Suppressor macrophage (primary cell): ENCODE measurements at regions not wholly inside any gene's neighbourhood (a gene's known extent, or its start where the extent isn't known, plus 50 kb on each side); places are given as distances from the start of the nearest gene placed in this dataset.
"Not testable (repeated sequence)": the region's sequence is repeated elsewhere in the genome, so short reads cannot be mapped to it uniquely, and the experiment has no call there.

Experiments used
- DNase-seq, 4 experiments: peaks; one replicate each; pipeline ENCODE4 v3.0.0-alpha.2; 2020 to 2022

DNA sequence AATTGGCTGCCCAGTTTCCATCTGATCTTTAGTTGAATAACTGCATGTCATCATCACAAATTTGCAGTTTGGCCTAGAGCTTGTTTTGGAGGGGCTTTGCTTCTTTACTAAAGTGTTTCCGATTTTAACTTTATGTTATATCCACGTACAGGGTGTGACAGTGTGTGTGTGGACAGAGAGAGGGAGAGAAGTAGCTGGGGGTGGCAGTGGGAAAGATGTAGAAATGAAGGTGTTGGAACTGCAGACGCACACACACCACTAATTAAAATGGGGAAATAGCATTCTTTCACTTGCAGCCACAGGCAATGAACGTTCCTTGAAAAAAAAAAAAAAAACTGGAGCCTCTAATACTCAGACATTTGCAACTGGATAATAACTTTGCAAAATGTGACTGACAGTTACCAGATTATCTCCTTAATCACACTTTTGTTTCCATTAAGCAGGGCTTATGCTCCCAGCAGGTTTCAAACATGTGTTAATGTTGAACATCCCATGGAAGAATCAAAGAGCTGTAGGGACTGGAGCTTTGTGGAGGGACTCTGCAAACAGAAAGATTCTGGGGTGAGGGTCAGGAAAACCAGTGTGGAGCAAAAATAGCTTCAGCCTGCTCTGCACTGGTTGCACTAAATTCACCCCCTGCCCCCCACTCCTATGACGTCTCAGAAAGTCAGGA, 238.1 kb upstream of the TENM4 start:
- no peak for DNase-seq

DNA sequence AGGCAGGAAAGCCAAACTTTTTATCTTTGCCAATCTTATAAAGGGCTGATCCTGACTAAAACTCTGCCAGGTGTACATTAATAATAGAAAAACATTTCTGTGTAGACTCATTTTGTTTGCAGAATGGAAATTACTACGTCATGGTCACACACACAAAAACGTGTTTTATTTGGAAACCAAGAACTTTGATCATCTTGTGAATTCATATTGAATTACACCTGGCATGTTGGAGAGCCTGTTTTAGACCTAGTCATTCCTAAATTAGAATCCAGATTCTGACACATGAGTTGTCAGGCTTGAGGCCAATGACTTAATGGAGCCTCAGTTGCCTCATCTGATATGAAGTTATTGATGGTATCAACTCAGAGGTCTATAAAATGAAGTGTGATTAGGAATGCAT, 235.6 kb upstream of the TENM4 start:
- DNase-seq = no peak

DNA sequence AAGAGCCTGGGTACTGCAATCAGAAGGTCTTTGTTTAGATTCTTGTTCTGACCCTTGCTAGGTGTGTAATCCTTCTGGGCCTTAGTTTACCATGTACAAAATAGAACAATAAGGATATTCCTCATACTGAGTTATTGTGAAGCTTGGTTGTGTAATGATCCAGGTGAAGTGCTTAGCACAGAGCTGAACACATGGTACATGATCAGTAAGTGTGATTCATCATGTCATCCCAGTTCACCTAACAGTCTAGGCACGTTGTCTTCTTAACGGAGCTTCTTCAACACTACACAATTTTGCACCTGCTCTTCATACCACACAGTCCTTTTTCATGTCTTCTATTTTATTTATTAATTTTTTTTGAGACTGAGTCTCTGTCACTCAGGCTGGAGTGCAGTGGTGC, 234.3 kb upstream of the TENM4 start:
- DNase-seq = no peak

DNA sequence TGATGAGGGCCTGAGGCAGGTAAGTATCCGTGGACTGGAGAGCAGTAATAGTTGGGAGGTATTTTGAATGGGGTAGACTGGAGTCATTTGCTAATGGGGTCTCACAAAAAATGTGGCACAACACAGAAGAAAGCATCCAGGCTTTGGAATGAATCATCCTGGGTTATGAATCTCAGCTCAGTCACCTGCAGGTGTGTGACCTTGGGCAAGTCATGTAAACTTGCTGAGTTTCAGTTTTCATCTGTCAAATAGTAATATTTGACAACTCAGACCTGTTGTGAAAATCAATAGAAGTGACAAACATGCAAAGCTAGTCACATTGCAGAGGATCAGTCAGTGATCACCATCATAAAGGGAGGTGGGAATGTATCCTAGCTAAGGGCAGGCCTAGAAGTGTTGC, 232.0 kb upstream of the TENM4 start:
- DNase-seq = no peak

DNA sequence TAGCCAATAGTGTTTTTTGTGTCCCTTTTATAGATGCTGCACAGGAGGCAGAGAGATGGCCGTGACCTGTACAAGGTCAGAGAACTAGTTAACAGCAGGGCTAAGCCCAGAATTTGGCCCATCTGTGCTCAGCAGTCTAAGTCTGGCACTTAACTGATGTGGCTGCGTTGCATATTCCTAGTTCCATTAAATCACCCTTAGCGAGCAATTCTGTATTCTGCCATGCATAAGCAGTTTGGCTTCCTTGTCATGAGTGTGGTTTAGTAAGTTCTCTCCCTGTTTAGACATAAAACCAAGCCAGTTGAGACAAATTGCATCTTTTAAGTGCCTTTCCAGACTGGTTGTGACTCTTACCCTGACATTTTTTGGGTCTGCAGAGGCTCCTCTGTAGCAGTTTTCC, 230.6 kb upstream of the TENM4 start:
- DNase-seq = no peak

DNA sequence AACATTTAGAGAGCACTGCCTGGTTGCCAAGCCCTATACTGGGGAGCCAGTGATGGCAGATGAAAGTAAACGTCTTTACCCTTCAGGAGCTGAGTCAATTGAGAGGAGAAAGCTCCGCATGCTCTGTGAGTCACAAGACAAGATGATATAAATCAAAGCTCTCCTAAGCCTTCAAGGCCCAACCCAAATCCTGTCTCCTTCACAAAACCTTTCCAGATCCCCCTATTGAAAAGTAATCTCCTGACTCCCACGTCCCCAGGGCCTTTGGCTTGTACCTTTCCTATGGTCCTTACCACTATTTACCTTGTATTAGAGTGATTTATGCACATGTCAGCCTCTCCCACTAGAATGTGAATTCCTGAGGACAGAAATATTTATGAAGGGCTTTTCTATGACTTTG, 230.1 kb upstream of the TENM4 start:
- DNase-seq = no peak

DNA sequence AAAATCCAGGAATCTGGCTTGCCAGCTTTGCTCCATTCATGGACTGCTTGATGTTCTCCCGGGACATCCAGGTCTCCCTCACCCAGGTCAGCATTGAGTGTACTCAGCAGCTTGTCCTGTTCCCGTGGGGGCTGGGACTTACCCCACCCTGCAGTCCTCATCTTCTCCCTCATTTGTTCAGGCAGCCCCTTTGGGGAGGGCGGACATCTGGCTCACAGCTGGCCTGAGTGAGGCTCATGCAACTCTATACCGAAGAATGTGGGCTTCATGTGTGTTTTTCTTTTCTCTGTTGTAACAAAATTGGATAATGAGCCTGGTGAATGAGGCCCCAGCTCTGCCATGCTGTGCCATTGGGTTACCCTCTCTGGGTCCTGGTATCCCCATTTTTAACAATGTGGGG, 227.7 kb upstream of the TENM4 start:
- DNase-seq = no peak

DNA sequence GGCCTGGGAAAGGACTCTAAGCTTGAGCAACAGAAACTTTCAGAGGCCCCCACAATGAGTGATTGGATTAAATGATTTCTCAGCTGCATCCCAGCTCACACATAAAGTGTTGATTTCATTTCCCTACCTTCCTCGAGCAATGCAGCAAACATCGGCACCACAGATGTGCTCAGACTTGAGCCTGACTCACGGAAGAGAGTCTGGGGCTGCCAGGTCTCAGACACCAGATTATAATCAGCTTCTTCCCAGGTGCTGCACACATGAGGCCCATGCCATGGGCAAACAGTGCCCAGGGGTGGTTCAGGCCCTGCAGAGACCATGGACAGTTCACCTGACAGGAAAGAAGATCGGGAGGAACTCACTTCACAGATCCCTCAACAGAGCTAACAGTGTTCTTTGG, 226.6 kb upstream of the TENM4 start:
- no peak for DNase-seq

DNA sequence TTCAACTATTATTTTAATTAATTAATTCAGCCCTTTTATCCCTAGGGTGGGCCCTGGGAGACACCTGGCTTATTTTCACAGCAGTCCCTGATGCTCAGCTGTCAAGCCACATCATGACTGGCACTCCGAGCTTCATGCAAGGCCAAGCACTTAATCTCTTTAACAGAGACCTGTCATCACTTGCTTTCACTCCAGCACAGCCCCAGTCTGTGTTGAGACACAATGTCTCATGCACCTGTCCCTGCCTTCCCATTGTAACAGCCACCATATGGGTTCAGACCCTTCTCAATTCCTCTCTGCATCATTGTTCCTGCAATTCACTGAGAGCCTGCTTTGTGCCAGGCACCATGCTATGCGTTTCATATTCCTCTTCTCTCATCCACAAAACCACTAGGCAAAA, 222.2 kb upstream of the TENM4 start:
- no peak for DNase-seq

DNA sequence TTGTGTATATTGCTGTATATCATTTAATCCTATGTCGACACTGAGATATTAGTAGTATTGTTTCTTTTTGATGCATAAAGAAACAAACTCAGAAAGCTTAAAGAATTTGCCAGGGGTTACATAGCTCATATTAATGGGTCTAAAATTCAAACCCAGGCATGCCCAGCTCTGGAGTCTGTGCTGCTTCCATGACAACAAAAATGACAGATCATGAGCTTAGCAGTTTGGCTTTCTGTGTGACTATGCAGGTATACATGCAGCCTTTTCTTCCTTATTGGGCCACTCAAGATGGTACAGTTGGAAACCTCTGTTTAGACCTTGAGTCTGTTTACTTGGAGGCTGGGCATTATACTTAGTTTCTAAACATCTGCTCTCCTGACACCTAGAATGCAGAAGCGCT, 220.5 kb upstream of the TENM4 start:
- no peak for DNase-seq

DNA sequence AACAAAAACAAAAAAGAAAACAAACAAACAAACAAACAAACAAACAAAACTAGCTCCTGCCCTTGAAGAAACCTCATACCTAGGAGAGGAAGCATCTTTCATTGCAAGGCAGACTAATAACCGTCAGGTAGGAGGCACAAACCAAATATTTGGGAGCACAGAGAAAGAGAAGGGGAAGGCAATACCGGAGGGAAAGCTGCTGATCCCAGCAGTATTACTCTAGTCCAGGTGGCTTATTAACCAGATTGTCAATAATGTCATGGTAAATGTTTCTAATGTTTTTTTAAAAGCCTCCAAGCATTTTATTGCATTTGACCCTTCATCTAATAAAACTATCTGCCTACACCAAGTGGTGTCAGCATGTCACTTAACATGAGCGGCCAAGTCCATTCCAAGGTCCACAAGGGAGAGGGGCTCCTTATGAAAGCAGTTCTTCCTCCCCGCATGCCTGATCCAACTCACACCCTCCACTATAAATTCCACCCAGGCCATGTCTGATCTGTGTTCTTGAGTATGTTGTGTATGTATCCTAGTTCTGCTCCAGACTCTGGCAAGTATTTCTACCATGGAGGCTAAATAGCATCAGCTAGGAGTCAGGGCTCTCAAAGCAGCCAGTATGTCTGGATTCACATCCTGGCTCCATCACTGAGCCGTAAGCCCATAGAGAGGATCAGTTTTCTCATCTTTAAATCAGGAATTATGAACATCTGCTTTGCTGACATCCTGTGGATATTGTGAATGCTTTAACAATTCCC, 208.1 kb upstream of the TENM4 start:
- DNase-seq = no peak

DNA sequence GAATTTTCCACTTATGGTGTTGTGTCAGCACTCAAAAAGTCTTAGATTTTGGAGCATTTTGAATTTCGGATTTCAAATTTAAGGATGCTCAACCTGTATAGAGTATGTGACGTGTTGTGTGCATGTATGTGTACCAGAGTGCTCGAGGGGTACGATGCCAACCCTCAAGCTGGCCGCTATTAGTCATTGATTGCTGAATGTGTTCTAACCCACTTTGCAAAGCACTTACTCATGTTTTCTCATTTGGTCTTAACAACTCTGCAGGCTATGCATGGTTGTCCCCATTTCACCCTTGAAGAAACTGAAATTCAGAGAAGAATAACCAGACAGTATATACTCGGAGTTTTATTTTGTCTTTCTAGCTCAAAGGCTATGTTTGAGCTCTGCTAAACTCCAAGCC, 196.4 kb upstream of the TENM4 start:
- no peak for DNase-seq

DNA sequence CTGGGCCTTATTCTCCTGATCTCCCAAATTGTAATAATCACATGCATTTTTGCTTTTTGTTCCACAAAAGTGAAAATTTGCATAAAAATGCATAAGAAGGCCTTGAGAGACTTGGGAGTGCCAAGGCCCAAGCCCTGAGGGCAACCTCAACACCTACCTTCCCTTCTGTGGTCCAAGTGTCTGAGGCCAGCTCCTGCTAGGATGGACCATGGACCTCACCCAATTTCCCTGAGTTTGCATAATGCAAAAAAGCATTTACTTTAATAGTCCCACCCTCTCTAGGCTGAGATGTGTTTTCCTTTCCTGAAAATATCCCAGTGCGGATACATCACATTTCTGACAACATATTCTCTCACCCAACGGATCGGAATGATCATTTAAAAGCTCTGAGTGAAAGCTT, 194.1 kb upstream of the TENM4 start:
- no peak for DNase-seq

DNA sequence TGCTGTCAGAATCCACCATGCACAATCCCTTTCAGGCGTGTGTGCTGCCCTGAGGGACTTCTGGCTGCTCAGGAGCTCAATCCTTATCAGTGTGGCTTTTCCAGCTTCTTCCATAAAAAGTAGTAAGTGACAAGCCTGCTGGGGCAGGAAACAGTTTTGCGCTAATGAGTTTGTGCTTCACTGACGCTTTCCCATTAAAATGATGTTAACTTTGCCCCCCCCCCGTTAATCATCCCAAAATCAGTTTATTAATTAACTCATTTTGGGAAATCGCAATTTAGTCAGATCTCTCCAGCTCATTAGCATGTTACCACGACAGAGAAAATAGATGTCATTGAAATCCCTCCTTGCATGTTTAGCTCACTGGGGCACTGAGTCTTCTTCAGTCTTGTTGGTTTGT, 186.5 kb upstream of the TENM4 start:
- DNase-seq = no peak

DNA sequence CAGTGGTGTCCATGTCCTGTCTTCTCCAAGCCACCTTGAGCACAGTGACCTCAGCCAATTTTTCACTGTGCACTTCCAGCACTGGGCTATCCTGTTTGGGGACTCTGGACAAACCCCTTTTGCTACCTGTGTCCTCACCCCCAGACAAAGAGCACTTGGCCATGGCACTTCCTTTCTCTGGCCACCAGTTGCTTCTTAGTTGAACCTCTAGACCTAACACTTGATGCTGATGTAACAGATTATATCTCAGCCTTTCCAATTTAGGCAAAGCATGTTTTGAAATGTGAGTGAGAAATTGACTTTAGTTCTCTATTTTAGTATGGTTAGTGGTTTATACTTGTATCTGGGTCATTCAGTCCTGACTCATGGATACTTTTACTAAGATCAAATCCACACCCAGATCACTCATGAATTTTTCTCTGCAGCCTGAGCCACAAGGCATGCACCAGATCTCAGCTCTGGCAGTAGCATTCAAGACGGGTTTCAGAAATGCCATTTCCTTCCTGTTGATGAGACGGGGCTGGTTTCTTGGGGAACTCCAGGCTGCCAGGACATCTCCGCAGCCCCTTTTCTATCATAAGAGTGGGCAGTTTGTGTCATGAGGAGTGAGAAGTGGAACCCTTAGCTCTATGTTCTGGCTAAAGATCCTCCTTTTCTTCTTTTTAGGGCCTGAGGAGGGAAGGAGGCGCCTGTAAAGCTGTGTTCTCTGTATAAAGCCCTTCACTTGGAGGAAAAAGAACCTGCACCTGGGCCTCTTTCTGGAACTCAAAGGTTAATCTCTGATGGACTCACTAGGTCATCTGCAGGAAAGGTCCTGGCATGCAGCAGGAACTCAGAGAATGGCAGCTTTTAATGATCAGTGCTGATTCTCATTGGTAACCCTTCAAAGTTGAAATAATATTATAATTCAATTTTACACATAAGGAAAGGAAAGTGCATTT, 185.6 kb upstream of the TENM4 start:
- DNase-seq = peak in 1 of 4 experiments; percentile 1

DNA sequence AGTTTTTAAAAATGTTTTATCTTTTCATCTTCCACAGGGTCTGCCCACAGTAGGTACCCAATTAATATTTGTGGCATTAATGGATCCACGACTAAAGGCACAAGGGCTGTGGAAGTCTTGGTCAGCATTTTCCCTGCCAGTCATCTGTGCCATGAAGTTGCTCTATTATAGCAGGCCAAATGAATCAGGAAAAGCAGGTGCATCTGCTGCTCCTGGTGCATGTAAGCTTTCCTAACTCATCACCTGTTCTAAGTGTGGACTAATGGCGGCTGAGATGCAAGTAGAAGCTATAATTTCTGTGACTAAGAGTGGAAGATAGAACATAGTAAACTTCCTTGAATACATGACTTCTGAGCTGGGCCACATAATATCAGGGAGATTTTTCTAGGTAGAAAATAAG, 182.5 kb upstream of the TENM4 start:
- DNase-seq = no peak

DNA sequence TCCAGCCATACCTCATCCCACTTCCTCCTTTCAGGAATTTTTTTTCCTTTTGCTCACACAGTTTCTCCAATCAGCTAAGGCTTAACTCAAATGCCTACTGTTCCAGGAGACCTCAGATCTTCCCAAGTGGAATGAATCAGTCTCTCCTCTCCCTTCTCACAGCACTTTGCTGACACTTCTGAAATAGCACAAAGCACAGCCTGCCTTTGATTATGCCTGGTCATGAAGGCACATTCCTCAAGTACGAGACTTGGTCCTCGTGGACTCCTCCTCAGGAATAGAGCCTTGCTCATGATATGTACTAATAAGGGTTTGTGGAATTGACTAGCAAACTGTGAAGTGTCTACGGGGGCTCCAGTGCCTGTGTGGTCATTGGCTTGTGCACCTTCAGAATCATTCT, 176.7 kb upstream of the TENM4 start:
- DNase-seq = no peak

DNA sequence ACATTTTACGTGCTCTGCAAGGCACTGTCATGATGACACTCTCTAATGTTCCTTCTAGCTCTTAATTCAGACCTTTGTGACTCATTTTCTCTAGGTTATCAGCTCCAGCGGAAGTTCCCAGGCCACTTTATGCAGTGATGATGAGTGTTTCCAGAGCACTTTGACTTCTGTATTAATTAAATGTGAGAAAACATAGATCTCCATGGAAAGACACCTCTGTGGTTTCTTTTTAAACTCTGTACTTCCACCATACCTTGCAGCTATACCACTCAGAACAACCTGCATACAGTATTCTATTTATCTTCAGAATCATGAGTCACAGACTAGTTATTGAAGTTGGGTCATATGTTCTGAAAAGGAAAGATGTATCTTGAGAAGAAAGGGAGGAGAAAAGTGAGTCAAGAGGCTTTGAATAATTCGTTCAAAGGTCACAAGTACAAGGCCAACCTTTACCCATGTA, 175.6 kb upstream of the TENM4 start:
- no peak for DNase-seq

DNA sequence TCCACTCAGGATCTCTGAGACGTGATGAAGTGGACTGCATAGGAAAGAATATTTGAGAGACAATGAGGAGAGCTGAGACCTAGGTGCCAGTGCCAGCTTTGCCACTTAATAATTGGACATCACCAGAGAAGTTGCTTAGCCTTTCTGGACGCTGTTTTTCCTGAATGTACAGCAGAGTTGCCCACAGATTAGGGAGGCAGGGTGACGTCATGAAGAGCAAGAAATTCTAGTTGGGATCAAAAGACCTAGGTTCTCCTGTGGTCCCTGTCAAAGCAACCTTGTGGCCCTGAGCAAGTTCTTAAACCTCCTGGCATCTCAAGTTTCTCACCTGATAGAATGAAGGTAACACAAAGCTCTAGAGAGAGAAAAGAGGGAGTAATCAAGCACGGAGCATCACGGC, 174.6 kb upstream of the TENM4 start:
- DNase-seq = no peak

DNA sequence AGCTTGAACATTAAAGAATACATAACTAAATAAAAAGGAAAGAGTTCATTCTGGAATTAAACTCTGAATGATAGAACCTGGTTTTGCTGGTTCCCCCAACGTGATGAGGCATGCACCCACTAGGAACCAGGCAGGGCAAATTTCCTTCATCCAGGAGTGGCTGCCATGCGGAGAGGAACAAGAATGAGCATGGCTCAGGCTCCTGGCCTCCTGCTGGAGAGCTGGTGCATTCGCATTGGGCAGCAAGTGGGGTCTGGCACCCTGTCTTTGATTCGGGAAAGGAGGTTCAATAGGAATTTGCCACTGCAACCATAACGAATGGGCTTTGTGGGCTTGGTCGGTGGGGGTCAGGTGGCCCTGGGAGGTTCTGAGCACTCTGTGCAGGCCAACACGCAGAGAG, 169.8 kb upstream of the TENM4 start:
- DNase-seq = no peak

DNA sequence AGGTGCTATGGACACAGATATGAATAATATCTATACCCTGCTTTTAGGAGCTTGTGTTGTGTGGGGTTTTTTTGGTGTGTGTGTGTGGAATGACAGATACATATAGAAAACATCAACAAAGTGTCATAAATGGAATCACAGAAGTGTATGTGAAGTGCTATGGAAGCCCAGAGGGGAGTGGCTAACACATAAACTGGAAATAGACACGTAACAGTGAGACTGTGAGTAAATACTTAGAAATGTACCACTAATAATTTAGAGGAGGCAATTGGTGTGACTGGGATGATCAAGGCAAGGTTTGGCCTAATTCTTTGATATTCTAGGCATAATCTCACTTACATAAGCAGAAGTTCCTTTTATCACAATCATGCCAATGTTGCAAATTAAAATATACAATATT, 169.3 kb upstream of the TENM4 start:
- DNase-seq = no peak

DNA sequence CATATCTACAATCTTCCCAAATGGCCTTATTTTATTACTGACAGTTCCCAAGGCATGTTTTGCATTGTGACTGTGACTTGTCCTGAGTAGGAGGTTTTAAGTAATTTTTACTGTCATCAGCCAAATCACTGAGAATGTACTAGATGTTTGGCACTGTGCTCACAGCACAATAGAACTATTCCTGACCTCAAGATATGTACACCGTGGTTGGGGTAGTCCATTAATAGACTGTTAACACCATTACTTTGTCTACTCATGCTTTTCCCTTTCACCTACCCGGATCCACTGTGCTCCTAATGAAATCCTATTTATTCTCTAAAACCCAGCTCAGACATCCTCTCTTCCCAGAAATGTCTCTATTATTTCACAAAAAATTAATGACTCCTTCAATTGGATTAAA, 168.7 kb upstream of the TENM4 start:
- DNase-seq = no peak

DNA sequence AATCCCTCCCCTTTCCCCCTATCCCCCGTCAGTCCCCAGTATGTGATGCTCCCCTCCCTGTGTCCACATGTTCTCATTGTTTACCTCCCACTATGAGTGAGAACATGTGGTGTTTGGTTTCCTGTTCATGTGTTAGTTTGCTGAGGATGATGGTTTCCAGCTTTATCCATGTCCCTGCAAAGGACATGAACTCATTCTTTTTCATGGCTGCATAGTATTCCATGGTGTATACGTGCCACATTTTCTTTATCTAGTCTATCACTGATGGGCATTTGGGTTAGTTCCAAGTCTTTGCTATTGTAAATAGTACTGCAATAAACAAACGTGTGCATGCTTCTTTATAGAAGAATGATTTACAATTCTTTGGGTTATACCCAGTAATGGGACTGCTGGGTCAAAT, 165.6 kb upstream of the TENM4 start:
- DNase-seq = not testable (repeated sequence)

DNA sequence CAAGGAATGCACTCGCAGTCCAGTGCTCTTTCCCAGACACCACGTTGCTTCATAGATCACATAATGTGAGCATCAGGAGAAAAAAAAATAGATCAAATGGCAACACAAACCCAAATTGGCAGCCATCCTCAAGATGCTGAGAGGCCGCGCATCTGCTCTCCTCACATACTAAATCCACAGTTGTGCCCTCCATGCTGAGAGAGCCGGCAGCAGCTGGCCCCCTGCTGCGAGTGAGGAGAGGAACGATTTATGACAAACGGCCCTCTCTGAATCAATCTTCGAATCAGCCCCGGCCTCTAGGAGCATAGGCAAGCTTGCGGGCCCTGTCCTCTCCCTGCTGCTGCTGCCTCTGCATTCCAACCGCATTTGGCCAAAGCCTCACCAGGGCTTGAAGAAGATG, 159.9 kb upstream of the TENM4 start:
- no peak for DNase-seq
